Fibroblast of the conjunctiva (primary cell): ENCODE measurements at regions not wholly inside any gene's neighbourhood (a gene's known extent, or its start where the extent isn't known, plus 50 kb on each side); places are given as distances from the start of the nearest gene placed in this dataset.
"Not testable (repeated sequence)": the region's sequence is repeated elsewhere in the genome, so short reads cannot be mapped to it uniquely, and the experiment has no call there.

ENCODE experiments used
- DNase-seq: peaks from one replicate; pipeline ENCODE4 v3.0.0-alpha.2; 2010; ENCODE audit warnings: low read depth

DNA sequence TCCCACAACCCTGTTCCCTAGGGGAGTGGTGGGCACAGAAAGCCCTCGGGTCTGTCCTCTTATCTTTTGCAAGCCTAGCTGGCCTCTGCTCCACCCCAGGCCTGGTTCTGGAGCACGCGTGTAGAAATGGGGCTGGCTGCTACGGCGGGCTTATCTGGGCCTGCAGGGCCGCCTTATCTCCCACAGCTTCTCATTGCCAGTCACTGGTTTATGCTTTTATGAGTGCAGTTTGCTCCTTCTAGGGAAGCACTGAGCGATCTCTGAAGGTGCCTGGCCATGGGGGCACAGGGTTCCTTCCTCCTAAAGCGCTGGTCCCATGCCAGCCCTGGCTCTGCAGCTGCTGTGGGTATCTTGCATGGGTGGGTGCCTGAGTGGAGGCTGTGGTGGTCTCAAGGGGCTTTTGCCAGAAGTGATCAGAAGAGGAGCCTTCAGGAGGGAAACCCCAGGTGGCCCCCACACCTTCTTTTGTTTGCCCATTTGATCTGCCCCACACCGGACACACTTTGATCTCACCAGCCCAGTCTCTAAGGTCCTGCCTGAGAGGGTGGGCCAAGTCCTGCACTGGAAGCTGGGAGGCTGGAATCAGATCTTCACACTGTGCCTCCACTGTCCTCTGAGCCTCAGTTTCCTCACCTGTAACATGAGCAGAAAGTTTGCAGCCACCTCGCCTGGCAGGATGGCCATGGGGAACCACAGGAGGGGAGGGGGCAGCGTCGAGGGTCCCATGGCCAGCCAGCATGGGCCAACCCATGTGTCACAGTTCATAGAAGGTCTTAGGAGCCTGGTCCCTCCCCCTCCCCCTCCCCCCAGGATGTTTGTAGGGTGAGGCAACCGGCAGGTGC, 86.6 kb upstream of the FGF3 start:
- no peak for DNase-seq

DNA sequence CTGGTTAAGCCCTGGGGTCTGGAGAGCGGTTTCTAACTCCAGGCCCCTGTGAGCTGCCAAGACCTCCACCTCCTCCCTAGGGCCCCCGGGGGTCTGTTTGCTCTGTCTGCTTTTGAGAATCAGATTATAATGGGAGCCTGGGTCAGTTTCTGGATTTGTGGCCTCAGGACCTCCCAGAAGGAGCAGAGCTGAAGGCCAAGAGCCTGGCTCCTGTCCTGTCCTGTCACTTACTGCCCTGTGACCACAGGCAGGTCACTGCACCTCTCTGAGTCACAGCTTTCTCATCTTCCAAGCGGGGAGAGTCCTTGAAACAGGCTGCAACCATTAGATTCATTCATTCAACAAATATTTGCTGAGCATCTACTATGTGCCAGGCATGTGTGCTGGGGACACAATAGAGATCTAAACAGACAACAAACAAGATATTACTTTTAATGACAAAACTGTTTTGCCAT, 87.3 kb upstream of the FGF3 start:
- DNase-seq = no peak

DNA sequence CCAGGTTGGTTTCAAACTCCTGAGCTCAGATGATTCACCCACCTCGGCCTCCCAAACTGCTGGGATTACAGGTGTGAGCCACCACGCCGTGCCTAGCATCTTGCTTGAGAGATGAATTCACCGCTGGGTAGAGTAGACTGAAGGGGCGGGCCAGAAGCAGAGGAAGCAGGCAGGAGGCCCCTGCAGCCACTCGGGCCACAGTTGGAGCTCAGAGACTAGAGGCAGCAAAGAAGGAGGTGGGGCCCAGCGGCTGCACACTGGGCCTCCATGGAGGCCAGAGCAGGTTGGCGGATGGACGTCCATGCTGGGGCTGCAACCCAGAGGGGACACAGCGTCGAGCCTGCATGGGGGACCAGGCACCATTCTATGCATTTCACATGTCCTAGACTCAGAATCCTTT, 88.4 kb upstream of the FGF3 start:
- DNase-seq = no peak

DNA sequence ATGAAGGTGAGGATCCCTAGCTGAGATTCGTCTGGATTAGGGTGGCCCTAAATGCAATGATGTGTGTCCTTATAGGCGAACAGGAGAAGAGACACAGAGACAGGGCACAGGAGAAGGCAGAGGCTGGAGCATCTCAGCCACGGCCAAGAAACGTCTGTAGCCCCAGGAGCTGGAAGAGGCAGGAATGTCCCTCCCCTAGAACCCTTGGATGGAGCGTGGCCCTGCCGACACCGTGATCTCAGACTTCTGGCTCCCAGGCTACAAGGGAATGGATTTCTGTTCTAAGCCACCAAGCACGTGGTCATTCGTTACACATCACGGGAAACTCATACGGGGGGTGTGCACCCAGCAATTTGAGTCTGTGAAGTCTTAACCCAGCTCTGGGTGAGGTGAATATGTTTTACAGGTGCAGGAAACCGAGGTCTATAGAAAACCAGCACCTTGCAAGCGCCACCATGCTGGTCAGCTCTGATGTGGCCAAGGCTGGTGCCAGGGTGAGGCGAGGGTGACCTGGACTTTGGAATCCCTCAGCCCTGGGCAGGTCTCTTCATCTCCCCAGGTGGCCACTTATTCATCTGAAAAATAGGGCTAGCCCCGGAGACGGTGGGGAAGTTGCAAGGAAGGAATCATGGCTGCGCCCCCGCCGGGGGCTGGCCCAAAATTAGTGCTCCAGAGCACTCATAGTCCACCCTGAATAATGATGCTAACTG, 89.5 kb upstream of the FGF3 start:
- DNase-seq = no peak

DNA sequence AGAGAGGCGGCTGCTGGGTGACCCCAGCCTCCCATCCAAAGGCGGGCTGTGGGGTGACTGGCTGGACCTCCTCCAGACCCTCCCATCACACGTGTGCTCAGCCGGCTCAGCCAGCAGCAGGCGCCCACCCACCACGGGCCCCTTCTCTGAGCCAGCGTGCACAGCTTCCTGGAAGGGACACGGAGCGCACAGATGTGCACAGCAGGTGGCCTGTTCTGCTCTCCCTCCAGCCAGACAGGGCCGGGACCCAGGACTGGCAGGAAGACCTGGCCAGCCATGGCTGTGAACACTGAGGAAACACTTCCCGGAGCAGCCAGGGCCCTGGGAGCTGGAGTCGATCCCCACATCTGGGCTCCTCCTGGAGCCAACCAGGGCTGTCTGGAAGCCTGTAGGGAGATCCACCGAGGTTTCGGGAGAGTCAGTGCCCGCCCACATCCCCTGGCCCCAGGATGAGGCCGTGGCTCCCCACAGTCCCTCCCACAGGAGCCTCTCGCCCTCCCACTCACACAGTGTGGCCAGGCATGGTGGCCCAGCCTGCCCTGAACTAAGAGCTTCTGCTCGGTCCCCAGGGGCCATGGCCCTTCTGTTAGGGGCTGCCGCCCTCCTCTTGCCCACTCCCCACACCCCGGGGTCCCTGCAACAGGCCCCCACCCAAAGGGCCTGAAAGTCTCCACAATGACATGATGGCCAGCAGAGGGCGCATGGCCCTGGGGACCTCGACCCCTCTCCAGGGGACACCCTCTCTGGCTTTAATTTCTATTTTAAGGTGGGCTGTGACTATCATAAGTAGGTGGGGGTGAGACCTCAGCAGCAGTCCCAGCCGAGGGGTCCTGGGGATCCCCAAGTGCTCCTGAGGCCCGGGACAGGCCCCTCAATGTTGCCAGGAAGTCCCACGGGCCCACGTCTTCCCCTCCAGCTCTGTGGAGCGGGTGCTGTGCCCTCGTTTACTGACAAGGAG, 90.6 kb upstream of the FGF3 start:
- no peak for DNase-seq

DNA sequence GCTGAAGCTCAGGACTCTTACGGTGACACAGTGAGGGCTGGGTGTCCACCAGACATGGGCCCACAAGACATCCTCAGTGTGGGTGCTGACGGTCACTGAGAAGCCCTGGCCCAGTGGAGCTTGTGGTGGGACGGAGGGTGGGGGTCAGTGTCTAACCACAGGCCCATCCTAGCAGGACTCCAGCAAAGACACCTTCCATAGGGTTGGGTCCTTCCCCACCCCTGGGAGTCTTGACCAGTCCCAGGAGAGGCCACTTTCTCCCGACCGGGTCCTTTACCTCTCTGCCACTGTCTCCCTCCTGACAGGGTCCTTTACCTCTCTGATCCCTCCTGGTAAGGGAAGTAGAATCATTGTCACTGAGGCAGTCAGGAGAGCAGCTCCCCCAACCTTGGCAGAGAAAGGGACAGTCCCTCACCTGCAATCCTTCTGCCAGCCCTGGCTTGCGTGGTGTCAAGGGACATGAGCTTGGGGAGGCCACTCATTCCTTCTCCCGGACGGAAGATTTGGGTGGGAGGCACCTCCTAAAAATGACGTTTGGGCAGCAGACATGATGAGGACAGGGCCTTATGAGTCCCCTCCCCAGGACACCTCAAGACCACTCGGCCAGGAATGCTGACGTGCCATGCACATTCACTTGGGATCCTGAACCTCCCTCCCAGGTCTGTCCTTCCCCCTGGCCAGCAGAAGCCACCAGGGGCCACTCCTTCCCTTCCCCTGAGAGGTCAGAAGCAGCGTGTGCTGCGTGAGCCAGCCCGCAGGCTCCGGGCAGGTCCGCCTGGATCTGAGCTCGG, 91.5 kb upstream of the FGF3 start:
- no peak for DNase-seq

DNA sequence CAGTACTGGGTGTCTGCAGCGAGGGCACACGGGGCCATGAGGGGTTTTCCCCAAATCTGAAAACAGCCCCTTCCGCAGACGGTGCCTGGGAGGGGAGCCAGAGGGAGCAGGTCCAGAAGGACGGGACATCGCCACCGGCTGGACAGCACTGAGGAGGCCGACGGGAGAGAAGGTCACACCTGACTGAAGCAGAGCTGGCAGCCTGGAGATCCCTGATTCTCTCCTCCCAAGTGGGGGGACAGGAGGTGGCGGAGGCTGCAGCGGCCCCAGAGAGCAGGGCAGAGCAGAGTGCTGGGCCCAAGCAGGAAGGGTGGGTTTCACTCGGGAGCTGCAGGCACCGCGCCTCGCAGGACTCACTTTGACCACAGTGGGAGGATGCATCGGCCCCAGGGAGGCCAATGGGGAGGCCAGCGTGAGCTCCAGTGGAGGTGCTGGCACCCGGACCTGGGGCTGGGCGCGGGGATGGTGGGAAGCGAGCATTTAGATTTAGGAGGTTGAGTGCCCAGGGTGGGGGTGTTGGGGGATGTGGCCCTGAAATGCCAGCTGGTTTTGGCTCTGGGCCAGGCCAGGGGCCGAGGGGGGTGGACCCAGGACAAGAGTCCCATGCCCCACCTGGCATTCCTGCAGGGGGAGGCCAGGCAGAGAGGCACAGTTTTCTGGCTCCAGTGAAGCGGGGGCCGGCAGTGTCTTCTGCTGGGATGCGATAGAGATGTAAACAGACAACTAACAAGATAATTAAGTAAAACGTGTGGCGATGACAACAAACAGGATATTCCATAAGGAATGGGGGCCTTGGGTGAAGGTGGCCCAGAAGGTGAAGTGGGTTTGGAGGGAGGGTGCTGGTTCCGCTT, 92.3 kb upstream of the FGF3 start:
- DNase-seq = no peak

DNA sequence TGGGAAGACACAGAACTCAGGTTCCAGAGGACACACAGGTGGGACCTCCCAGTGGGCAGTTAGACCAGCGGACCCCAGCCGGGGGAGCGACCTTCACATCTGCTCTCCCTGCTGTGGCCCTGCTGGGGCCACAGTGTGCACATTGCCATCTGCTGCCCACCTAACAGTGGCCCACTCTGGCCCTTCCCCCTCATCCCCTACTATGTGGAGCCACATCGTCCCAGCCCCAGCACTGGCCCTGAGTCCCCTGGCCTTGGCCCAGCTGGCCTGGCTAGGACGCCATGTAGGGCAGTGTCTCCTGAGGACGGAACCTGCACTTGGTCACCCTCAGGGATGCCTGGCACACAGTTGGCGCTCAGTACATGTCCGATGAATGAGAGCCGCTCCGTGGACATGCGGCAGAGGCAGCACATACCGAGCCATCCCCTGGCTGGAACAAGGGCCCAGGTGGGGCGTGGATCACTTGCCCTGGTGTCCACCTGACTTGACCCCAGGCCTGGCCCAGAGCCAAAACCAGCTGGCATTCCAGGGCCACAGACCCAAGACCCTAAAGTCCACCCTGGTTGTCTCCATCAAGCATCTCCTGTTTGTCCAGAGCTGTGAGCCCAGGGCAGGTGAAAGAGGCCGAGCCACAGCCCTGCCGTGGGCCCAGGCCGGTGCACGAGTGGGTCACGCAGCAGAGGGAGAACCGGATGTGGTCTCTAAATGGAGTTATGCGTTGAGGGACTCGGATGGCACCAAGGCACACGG, 93.1 kb upstream of the FGF3 start:
- DNase-seq = no peak

DNA sequence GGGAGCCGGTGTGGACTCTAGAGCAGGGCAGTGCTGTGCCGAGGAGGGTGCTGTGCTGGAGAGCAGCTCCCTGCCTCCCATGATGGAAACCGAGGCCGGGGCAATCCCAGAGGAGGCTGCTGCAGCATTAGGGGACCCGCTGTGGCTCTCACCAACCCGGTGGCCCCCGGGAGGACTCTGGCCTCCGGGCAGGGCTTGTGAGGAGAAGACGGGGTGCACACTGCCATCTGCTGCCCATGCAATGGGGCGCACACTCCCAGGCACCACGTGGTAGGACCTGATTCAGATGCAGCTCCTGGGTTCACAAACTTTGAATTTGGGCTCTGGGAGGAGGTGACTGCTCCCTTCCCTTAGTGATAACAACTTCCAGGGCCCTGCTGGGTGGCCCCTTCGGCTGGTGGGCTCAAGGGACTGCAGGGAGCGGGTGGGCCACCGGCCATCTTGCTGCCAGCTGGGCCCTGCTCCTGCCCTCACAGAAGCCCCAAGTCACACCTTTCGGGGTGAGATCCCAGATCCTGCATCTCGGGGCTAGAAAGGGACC, 93.8 kb upstream of the FGF3 start:
- DNase-seq = no peak

DNA sequence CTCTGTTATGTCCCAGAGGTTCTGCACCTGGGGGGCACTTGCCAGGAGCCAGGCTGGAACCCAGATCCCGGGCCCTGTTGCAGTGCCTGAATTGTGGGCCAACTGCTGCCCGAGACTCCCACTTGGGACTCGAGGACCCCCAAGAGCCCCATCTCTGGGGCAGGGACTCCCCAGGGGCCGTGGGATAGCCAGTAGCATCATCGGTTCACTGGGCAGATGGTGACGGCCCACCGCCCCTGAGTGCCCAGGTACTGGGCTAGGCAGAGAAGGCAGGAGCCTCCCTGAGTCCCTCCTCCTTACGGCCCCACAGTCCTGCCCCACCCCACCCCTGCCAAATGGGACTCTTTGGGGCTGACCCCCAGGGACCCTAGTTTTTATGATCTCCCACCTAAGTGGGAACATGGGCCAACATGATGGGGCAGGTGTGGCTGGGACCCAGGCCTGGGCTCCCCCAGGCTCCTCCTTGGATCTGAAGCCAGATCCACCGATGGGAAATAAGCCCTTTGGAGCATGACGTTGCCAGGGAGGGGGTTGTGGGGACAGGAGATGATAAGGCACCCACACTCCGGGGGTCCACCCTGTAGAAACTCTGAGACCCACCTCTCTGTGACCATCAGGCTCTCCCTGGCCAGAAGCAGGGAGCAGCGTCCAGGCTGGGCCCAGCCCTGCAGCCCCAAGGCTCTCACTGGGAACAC, 94.5 kb upstream of the FGF3 start:
- no peak for DNase-seq

DNA sequence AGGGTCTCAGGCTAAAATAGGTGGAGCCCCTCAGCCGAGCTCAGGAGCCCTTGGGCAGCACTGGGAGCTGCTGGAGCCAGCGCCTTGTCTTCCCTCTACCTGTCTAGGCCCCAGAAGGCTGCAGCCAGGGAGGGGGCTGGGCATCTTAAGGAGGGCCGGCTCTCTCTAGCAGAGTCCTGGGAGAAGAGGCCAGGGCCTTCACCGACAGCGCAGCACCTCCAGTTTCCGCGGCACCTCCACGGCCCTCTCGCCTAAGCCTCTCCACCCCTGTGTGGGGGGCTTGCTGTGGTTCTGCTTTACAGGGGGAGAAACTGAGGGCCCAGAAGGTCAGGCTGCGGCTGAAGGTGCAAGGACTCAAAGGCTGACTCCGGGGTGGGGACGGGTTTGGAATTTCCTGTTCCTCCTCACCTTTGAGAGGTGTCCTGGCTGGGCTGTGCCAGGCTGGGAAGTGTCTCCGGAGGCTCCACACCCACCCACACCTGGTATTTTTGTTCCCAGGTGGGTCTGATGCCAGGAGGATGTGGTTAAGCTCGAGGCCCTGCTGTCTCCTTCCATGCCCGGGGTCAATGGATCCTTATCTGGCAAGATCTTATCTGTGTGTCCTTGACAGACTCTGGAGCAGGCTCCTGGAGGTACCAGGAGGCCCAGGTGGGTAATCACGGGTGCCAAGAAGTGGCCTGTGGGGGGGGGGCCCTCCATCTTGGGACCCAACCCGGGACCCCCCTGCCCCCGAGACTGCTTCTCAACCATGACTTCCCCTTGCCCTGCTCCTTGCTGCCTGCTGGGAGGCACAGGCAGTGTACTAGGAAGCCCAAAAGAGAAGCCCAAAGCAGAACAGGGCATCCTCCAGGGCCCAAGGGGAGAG, 95.3 kb upstream of the FGF3 start:
- DNase-seq = no peak

DNA sequence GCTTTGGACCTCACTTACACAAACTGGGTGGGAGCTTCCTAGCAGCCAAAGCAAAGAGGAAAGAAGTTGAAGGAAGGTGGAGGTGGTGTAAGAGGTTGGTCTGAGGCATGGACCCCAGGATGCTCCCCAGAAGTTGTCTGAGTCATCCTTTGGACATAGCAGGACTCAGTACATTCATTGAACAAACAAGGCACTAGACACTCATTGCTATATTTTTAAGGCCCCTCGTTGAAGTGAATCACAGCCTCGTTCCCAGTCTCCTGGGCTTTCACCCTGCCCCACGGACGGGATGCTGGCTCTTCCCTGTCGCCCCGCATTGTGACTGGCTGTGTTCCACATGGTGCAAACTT, 95.9 kb upstream of the FGF3 start:
- DNase-seq = no peak

DNA sequence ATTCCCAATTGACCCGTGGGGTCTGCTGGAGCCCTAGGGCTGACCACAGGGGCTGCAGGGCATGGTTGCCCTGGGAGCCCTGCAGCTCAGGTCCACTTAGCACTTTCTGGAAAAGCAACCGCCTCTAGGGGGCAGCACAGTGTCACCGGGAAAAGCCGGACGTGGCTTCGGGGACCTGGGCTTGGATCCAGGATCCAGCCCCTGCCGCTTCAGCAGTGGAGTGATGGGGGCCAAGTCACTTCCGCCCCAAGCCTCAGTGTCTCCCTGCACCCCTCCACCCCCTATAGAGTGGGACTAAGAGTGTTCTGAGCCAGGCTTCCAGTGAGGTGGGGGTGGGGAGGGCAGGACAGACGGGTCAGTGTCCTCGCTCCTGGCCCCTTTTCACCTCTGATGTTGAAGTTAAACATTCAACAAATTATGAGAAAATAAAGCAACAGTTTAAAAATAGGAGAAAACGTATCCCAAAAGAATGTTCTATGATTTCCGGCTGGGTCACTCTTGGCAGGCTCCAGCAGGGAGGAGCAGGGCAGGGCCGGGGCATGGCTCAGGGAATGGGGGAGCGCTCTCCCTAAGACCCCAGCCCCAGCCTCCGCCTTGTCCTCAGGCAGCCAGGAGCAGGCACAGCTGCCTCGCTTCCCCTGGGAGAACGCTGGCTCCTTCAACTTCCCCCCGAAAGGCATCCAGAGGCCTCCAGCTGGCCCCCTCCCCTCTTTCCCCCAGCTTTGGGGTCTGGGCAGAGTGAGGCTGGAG, 96.5 kb upstream of the FGF3 start:
- peak; percentile 30 for DNase-seq

DNA sequence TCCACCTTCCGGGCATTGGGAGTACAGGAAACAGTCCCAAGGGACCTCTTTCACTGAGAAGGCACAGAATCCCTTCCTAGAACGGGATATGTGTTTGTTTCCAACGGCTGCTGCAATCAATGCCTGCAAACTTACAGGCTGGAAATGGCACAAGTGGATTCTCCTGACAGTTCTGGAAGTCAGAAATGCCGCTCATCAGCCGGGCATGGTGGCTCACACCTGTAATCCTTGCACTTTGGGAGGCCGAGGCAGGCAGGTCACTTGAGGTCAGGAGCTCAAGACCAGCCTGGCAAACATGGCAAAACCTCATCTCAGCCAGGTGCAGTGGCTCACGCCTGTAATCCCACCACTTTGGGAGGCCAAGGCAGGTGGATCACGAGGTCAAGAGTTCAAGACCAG, 97.0 kb upstream of the FGF3 start:
- not testable (repeated sequence) for DNase-seq

DNA sequence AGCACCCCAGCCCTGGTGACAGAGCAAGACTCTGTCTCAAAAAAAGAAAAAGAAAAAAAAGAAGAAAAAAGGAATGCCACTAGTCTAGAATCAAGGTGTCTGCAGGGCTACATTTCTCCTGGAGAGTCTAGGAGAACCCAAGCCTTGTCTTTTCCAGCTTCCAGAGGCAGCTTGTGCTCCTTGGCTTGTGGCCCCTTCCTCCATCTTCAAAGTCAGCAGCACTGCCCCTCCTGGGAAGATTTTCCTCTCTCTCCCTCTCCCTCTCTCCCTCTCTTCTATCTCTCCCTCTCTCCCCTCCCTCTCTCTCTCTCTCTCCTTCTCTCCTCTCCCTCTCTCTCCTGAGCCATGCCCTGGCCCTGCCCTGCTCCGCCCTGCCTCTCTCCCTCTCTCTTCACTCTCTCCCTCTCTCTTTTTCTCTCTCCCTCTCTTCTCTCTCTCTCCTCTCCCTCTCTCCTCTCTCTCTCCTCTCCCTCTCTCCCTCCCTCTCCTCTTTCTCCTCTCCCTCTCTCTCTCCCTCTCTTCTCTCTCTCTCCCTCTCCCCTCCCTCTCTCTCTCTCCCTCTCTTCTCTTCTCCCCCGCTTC, 97.7 kb upstream of the FGF3 start:
- DNase-seq = no peak

DNA sequence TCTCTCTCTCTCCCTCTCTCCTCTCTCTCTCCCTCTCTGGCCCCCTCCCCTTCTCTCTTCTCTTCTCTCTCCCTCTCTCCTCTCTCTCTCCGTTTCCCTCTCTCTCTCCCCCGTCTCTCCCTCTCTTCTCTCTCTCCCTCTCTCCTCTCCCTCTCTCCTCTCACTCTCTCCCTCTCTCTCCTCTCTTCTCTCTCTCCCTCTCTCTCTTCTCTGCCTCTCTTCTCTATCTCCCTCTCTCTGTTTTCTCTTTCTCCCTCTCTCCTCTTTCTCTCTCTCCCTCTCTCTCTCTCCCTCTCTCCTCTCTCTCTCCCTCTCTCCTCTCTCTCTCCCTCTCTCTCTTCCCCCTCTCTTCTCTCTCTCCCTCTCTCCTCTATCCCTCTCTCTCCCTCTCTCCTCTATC, 98.3 kb upstream of the FGF3 start:
- DNase-seq = no peak
